SK-N-MC (cell line): ENCODE measurements at regions not wholly inside any gene's neighbourhood (a gene's known extent, or its start where the extent isn't known, plus 50 kb on each side); places are given as distances from the start of the nearest gene placed in this dataset.

Experiments
- EZH2 ChIP-seq: fragments of 200-600 bp; sonication (generic); IDR thresholded peaks from one replicate; pipeline ENCODE4 v1.6.1; 2017; ENCODE audit warnings: antibody characterized with exemption
- FOXP2 ChIP-seq: optimal IDR thresholded peaks from 2 replicates; pipeline ENCODE3; 2011; ENCODE audit warnings: mild to moderate bottlenecking, moderate library complexity; ENCODE audit not compliant: insufficient read depth; ENCODE audit errors: extremely low read length, control extremely low read depth
- POLR2AphosphoS5 ChIP-seq: IDR thresholded peaks from 2 replicates; pipeline ENCODE4 v1.6.1; 2012; ENCODE audit warnings: mild to moderate bottlenecking, low read depth, low read length, borderline replicate concordance

DNA sequence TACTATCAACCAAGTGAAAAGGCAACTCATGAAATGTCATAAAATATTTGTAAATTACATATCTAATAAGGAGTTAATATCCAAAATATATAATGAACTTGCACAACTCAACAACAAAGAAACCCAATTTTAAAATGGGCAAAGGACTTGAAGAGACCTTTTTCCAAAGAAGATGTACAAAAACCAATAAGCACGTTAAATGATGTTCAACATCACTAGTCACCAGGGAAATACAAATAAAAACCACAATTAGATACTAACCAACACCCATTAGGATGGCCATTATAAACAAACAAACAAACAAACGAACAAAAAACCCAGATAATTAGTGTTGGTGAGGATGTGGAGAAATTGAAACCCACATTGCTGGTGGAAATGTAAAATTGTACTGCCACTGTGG lies 92.3 kb upstream of the ARID2 start:
- TF ChIP-seq EZH2 = no peak
- no peak for TF ChIP-seq POLR2AphosphoS5
- TF ChIP-seq FOXP2 = no peak
